H4 (cell line): ENCODE measurements at regions not wholly inside any gene's neighbourhood (a gene's known extent, or its start where the extent isn't known, plus 50 kb on each side); places are given as distances from the start of the nearest gene placed in this dataset.

Experiments used
- DNase-seq: peaks from one replicate; pipeline ENCODE4 v3.0.0-alpha.2; 2015; ENCODE audit warnings: low spot score

DNA sequence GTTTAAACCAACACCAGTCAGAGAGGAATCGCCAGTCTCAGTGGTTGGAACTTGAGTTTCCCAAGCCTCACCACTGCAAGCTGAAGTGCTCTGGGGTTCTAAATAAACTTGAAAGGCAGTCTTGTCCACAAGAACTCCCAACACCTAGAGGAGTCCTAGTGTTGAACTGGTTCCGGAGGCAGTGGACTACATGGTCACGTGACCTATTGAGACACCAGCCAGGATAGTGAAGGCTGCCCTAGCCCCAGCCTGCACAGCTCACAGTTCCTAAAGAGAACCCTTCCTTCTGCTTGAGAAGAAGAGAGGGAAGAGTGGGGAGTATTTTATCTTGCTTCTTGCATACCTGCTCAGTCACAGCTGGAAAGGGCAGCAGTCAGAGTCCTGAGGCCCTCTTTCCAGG, 1012.7 kb upstream of the ADGRL3 start:
- no peak for DNase-seq

DNA sequence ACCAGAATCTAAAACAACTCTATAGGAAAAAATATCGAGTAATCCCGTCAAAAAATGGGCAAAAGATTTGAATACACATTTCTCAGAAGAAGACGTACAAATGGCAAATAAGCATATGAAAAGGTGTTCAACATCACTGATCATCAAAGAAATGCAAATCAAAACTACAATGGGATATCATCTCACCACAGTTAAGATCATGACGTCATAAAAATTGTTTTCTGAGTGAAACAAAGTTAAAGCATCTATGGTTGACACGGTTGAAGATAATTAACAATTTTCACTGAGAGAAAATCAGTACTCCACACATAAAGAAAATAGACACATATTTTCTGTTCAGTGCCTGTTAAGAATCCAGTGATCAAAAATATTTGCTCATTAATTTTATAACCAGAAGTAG, 1010.8 kb upstream of the ADGRL3 start:
- no peak for DNase-seq

DNA sequence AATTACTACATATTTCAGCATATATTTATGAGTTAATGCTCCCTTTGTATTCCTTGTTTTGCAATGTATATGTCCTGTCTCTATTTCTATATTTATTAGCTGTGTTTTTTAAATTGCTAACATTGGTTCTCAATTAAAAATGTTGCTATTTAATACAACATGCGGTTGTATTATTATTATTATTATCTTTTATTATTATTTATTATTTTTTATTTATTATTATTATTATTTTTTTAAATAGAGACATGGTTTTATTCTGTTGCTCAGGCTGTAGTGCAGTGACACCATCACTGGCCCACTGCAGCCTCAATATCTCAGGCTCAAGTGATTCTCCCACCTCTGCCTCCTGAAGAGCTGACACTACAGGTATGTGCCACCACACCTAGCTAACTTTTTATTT, 1005.9 kb upstream of the ADGRL3 start:
- DNase-seq, result no peak

DNA sequence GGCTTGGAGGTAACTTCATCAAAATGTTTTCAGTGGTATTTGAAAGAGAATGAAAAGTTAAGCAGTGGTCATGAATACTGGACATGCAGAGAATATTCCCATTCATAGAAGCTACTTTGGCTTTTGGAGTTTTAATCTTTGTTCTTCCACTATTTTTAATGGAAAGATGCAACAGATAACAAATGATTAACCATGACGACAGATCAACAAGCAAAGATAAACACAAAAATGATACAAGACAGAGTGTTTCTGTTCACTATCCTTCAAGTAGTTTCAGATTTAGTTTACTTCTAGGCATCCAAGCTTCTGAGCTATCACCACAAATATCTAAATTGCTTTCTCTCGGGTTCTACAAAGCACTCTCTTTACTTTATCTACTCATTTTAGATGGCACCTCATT, 1004.9 kb upstream of the ADGRL3 start:
- no peak for DNase-seq

DNA sequence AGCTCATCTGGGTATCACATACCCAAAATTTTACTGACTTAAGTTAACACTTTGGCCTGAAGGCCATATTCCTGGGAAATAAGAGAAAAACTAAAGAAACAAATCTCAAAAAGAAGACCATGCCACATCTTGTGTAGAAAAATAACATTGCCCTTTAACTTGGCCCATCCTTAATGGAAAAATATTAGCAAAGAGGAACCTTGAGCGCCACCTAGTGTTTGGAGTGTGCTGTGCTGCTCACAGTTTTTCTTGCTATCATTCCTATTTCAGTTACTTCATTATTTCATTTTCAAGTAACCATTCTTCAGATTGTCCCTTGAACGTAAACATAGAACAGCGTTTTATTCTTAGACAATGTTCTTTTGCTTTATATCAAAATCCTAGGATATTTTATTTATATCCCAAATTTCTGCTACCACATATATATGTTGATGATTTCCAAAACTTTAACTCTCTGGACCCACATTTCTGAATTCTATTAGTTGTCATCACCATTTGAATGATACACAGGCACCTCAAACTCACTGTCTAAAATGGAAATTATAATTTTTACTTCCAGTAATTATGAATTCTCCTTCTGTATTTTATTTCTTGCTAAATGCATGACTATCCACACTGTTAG, 999.0 kb upstream of the ADGRL3 start:
- peak; percentile 46 for DNase-seq

DNA sequence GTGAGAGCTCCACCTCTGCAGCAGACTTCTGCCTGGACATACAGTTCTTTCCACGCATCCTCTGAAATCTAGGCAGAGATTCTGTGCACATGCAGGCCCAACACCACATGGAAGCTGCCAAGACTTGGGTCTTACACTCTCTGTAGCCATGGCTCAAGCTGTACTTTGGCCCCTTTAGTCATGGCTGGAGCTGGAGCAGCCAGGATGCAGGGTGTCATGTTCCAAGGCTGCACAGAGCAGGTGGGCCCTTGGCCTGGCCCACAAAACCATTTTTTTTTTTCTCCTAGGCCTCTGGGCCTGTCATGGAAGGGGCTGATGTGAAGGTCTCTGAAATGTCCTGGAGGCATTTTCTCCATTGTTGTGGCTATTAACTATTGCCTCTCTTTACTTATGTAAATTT, 990.5 kb upstream of the ADGRL3 start:
- no peak for DNase-seq

DNA sequence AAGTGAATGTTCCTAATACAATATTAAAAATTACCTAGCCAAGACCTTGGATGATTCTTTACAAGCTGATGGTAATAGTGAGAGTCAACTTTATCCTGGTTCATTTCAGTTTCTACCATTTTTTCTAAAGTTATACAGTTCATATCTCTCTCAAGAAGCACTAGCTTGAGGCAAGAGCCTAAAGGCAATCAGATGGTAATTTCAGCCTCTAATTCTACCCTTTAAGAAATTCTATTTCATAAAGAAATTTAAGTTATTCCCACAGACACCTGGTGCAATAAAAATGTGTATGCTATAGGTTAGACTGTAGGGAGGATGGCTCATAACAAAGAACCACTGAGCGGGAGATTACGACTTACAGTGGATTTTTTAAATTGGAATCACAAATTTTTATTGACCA, 984.2 kb upstream of the ADGRL3 start:
- no peak for DNase-seq

DNA sequence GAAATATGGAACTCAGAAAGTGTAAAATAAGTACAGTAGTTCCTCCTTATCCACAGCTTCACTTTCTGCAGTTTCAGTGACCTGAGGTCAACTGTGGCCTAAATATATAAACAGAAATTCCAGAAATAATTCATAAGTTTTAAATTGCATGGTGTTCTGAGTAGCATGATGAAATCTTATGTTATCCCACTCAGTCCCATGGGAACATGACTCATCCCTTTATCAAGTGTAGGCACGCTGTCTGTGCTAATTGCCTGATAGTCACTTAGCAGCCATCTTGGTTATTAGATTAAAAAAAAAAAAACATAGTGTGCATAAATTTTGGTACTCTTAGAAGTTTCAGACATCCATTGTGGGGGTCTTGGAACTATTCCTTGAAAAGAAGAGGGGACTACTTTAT, 983.4 kb upstream of the ADGRL3 start:
- DNase-seq, result peak; percentile 14

DNA sequence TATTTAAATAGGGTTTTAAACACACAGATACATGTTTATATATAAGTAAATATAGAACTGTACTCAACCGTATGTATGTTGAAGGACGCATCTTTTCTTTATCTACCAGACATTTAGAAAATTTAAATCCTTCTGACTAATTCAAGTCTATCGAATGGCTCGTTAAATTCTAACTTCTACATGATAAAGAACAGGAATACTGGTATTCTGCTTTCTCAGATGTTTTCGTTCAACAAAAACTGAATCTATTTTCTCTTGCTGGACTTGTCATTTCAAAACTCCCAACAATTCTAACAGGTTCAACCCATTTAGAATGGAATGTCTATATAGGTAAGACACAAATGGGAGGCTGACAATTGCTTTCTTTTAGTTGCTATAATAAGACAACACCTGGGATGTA, 978.3 kb upstream of the ADGRL3 start:
- no peak for DNase-seq

DNA sequence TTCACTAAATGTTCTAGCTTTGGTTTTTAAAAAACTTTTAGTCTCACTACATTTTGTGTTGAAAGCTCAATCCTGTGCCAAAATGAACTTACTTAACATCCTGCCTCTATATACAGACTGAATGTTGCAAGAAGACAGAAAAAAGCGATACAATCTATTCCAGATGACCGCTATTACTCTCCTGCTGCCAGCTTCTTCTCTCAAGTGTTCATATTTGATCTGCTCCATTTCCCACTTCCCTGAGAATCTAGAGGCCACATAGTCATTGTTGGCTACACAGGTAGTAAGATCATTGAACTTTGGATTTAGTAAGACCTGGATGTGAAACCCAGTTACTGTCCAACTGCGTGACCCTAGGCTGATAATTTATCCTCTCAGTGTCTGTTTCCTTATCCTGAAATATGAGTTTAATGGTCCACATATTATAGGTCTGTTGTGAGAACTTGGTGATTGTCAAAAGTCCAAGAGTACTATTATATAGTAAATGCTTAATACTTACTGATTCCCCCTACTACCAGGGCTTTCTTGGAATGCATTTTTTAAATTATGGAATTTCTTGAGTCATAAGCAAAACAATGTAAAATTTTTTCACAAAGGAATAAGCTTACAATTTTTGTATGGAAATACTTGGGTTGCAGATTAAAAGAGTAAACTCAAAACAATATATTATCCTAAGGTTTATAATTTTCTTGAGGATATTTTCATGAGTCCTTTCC, 976.8 kb upstream of the ADGRL3 start:
- DNase-seq, result no peak

DNA sequence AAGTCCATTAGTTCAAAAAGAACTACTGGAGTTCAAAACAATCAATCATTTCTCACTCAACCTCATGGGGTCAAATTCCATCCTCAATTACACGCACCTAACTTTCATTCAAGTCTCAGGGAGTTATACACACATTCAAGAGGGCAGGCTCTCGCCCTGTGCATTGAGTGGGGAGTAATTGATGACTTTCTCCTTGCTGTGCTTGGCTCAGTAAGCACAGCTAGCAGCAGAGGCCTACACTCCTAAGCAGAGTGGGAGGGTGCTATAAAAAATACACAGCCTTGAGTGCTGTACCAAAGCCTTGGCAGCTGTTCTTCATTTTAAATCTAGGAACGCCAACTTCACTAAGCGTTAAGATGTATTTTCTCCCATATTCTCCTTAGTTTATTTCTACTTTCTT, 958.3 kb upstream of the ADGRL3 start:
- DNase-seq, result no peak

DNA sequence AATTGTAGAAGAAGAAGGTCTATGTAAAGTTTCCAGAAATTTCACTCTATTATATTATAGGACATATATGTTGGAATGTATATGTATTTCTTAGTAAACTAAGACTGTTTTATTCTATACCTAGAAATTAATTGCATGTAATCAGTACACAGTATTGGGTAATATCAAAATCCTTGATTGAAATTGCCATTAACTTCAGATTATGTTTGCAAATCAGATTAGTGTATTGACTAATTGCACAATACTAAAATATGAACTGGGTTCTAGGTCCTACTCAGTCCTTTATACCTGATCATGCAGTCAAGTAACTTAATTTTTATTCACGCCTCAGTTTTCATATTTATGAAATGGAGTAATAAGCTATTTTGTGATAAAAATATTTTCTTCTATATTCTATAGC, 950.3 kb upstream of the ADGRL3 start:
- DNase-seq, result no peak

DNA sequence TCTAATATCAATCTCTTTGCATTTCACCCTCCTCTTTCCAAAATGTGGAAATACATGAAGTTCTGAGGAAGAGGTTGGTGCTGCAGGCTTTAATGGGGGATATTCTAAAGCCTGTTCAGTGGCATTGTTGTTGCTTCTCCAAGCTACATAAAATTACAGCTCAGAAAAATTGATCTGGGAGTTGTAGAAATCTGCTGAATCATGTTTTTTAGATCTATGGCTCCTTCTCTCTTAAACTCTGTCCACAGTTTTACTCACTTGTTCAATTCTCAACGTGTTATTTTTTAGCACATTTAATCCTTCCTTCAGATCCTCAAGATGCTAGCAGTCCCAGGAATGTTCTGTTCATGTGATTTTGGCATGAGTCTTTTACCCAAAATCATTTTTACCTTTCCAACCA, 949.5 kb upstream of the ADGRL3 start:
- no peak for DNase-seq

DNA sequence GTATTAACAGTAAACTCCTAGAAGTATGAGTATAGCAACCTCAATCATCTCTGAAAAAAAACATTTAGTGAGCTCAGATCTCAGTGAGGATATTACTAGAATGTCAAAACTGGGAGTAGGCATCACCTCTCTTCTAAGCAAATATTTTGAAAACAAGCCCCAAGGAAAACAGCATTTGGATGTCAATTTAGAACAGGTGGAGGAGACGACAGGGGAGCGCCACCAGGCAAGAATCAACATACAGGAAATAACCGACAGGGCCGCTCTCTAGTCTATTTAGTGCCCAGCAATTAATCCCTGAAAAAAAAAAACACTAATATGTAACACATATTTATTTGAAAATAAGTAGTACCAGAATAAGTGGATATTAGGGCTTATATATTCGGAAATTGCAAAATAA, 940.3 kb upstream of the ADGRL3 start:
- DNase-seq, result no peak

DNA sequence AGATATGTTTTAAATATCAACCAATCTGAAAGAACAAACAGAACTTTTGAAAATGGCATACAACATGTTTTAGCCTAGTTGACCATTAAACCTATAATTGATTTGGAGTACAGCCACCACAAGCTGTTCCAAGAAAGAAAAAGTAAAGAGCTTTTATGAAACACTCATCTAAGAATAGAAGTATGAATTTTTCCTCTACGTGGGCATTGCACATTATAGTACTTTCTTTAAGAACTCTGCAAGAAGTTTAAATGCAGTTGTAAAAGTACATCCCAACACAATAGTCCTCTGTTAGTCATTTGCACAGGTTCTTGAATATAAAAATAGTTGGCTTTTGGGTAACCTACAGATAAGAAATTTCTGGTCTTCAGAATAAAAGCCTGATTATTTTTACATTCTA, 933.6 kb upstream of the ADGRL3 start:
- no peak for DNase-seq

DNA sequence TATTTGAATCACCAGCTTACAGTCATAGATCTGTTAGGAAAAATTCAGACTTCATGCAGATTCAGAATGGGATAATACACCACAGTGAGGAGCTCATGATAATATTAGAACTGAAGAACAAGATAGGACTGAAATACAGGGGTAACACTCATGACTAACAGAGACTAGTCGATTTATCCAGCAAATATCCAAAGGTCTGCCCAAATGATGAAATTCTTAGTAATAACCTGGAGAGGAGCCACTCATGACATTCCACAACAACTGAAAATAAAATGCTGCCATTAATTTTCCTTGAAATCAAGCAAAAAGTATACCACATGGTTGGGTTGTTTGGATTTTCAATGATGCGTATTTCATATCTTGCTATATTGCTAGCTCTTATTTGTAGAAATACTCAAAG, 903.7 kb upstream of the ADGRL3 start:
- DNase-seq, result no peak

DNA sequence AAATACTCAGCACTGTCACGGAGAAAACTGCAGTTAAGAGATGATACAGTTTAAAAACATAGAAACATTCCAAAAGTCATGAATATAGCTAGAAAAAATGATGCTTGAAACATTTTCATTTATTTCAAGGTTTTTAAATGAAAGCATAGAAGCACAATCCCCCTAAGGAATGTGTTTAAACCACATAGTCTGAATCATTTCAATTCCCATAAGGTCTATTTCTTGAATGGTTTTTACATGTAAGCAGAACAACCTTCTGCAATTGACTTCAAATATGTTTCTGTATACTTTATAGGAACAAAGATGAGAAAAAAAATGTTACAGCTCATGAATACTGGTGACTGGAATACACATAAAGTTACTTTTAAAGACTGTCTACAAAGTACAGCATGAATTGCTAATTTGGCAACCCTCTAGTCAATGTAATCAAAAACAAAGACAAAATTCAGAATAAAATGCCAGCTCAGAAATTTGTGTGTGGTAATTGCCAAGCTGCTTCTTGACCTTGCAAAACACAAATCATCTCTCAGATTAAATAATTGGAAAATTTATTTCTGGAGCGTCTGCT, 886.4 kb upstream of the ADGRL3 start:
- DNase-seq, result no peak

DNA sequence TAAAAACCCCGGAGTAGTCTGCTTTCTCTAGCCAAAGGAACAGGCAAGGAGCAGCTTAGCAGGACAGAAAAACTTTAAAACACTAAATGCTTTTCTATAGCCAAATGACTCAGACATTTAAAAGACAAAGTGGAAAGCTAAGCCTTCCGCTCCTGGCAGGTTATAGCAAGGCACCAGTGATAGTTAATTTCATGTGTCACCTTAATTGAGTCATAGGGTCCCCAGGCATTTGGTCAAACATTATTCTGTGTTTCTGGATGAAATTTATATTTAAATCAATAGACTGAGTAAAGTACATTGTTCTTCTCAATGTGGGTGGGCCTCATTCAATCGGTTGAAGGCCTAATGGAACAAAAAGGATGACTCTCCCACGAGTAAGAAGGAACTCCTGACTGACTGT, 885.7 kb upstream of the ADGRL3 start:
- no peak for DNase-seq

DNA sequence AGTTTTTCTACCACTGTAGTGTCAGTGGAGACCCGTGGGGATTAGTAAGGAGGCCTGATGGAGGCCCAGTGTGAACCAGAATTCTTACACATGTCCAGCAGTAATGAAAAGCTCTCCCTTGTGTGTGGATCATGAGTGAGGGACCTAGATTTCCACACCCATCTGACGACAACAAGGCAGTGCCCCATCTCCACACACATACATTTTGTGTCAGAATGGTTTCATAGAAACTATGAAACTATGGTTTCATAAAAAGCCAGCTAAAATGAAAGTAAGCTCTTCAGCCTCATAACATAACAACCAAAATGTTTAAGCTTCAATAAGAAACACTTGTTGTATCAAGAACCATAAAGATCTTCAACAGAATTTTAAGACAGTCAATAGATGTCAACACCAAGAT, 884.5 kb upstream of the ADGRL3 start:
- no peak for DNase-seq

DNA sequence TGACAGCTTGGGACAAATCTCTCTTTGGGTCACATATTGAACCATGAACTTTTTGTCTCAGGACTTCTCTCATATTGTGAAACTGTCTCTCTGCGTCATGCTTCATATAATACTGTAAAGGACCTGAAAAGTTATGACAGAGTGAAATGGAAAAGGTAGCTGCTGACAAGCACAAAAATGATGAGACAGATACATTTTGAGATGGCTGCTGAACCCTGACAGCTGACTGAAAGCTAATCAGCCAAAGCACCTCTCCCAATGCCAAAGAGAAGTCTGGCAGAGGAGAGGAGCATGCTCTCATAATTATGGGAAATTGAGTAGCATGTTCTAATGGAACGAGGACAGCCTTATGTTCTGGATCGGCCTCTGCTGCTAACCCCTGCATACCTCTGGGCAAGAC, 873.4 kb upstream of the ADGRL3 start:
- no peak for DNase-seq

DNA sequence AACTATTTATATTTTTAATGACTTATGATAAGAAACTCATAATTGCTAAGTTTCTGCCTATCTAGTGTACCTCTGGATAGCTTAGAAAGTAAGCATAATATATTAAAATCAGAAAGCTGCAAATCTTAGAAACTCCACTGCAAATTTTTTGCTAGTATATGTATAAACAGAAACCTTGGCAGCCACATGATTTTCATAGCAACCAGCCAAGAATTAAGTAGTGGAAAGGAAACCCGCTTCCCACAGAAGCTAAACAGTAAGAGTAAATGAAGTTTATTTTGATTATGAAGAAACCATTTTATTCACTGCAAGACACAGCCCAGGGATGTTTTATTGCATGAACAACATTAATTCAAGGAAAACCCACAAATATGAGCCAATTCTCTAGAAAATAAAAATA, 872.5 kb upstream of the ADGRL3 start:
- no peak for DNase-seq

DNA sequence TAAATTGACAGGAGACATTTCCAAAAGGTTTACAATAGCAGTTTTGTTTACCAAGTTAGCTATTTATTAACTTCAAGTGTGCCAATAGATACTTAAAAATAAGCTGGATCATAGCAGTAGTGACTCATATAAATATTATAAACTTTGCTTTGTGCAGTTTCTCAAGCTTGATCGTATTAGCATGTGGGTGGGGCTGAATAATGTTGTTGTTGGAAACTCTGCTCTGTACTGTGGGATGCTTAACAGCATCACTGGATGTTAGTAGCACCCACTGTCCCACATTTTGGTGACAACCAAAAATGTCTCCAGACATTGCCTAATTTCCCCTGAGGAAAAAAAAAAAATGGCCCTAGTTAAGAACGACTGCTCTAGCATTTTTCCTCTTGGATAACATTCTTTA, 855.2 kb upstream of the ADGRL3 start:
- DNase-seq, result no peak

DNA sequence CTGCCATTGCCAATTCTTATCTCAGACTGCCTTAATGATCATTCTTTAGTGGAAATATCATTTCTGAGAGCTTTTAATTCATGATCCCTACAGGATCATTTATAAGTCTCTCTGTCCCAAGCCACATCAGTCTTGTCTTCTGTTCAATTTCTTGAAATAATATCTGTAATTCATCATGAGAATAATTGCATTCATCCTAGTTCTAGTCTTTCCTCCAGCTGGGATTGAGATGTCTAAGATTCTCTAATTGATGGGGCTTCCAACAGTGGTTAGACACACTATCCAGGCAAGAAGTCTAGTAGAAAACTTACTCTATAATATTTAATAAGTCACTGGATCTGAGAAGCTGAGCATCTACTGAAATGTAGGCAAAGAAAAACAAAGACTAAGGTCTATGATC, 854.7 kb upstream of the ADGRL3 start:
- no peak for DNase-seq
